GM19351 (cell line): ENCODE measurements at regions not wholly inside any gene's neighbourhood (a gene's known extent, or its start where the extent isn't known, plus 50 kb on each side); places are given as distances from the start of the nearest gene placed in this dataset.
"Not testable (repeated sequence)": the region's sequence is repeated elsewhere in the genome, so short reads cannot be mapped to it uniquely, and the experiment has no call there.

ENCODE experiments used
- ATAC-seq: cut with Tn5 transposase; IDR thresholded peaks from one replicate; pipeline ENCODE4 v1.9.1; 2021; ENCODE audit warnings: mild to moderate bottlenecking, moderate library complexity; ENCODE audit not compliant: unreplicated experiment

- no peak for ATAC-seq
These were observed 973.8 kb upstream of the GYPC start for GRCh38 chr2:125681976-125682805.

- ATAC-seq = no peak
These were observed 971.7 kb upstream of the GYPC start for GRCh38 chr2:125684256-125684655.

- no peak for ATAC-seq
These were observed 971.0 kb upstream of the GYPC start for GRCh38 chr2:125684932-125685331.

- no peak for ATAC-seq
These were observed 959.4 kb upstream of the GYPC start for GRCh38 chr2:125696560-125696959.

GRCh38 chr2:125698280-125698679 is 957.7 kb upstream of the GYPC start:
- no peak for ATAC-seq

- ATAC-seq = no peak
These were observed 954.9 kb upstream of the GYPC start for GRCh38 chr2:125701070-125701469.

GRCh38 chr2:125707611-125708010 is 948.3 kb upstream of the GYPC start:
- ATAC-seq = no peak

GRCh38 chr2:125710561-125710960 is 945.4 kb upstream of the GYPC start:
- ATAC-seq = no peak

GRCh38 chr2:125711075-125711474 is 944.9 kb upstream of the GYPC start:
- ATAC-seq = no peak

- no peak for ATAC-seq
These were observed 942.4 kb upstream of the GYPC start for GRCh38 chr2:125713533-125713932.

GRCh38 chr2:125721072-125721721 is 934.8 kb upstream of the GYPC start:
- ATAC-seq = no peak

GRCh38 chr2:125730921-125731320 is 925.0 kb upstream of the GYPC start:
- ATAC-seq = no peak

- ATAC-seq = no peak
These were observed 919.7 kb upstream of the GYPC start for GRCh38 chr2:125736306-125736705.

- no peak for ATAC-seq
These were observed 910.4 kb upstream of the GYPC start for GRCh38 chr2:125745514-125745913.

GRCh38 chr2:125746321-125747164 is 909.4 kb upstream of the GYPC start:
- ATAC-seq = no peak

- ATAC-seq = no peak
These were observed 908.9 kb upstream of the GYPC start for GRCh38 chr2:125747165-125747425.

GRCh38 chr2:125756431-125756830 is 899.5 kb upstream of the GYPC start:
- no peak for ATAC-seq

GRCh38 chr2:125796784-125797183 is 859.2 kb upstream of the GYPC start:
- no peak for ATAC-seq

- ATAC-seq = no peak
These were observed 858.8 kb upstream of the GYPC start for GRCh38 chr2:125797192-125797591.

GRCh38 chr2:125822746-125823145 is 833.2 kb upstream of the GYPC start:
- no peak for ATAC-seq

- not testable (repeated sequence) for ATAC-seq
These were observed 830.2 kb upstream of the GYPC start for GRCh38 chr2:125825781-125826180.

- ATAC-seq = no peak
These were observed 818.8 kb upstream of the GYPC start for GRCh38 chr2:125837128-125837527.
